Right forelimb (tissue), 1 donor: ENCODE measurements at regions not wholly inside any gene's neighbourhood (a gene's known extent, or its start where the extent isn't known, plus 50 kb on each side); places are given as distances from the start of the nearest gene placed in this dataset.
"Not testable (repeated sequence)": the region's sequence is repeated elsewhere in the genome, so short reads cannot be mapped to it uniquely, and the experiment has no call there.

Experiments
- DNase-seq: peaks from one replicate; pipeline ENCODE4 v3.0.0-alpha.2; 2018

GRCh38 chr4:160523231-160523630 lies 1420.4 kb downstream of the RAPGEF2 start:
- no peak for DNase-seq

GRCh38 chr4:160537681-160538080 lies 1434.8 kb downstream of the RAPGEF2 start:
- no peak for DNase-seq

GRCh38 chr4:160546201-160546600 lies 1443.3 kb downstream of the RAPGEF2 start:
- no peak for DNase-seq

GRCh38 chr4:160549951-160550519 lies 1447.2 kb downstream of the RAPGEF2 start:
- not testable (repeated sequence) for DNase-seq

- DNase-seq = no peak
Measured at GRCh38 chr4:160562661-160563060, 1459.8 kb downstream of the RAPGEF2 start.

- no peak for DNase-seq
Measured at GRCh38 chr4:160563552-160564282, 1460.8 kb downstream of the RAPGEF2 start.

GRCh38 chr4:160567634-160568033 lies 1464.8 kb downstream of the RAPGEF2 start:
- DNase-seq = no peak

GRCh38 chr4:160570271-160570670 lies 1467.4 kb downstream of the RAPGEF2 start:
- DNase-seq = no peak

GRCh38 chr4:160574272-160574671 lies 1471.4 kb downstream of the RAPGEF2 start:
- DNase-seq = not testable (repeated sequence)

- no peak for DNase-seq
Measured at GRCh38 chr4:160580581-160580980, 1477.7 kb downstream of the RAPGEF2 start.

GRCh38 chr4:160592258-160592657 lies 1489.4 kb downstream of the RAPGEF2 start:
- no peak for DNase-seq

GRCh38 chr4:160595646-160596045 lies 1492.8 kb downstream of the RAPGEF2 start:
- no peak for DNase-seq

- no peak for DNase-seq
Measured at GRCh38 chr4:160604541-160604940, 1501.7 kb downstream of the RAPGEF2 start.

- DNase-seq = no peak
Measured at GRCh38 chr4:160611181-160611580, 1508.3 kb downstream of the RAPGEF2 start.

GRCh38 chr4:160631044-160631443 lies 1528.2 kb downstream of the RAPGEF2 start:
- no peak for DNase-seq

- DNase-seq = no peak
Measured at GRCh38 chr4:160652790-160653189, 1511.0 kb downstream of the FSTL5 start.

- no peak for DNase-seq
Measured at GRCh38 chr4:160675550-160675949, 1488.2 kb downstream of the FSTL5 start.

- DNase-seq = no peak
Measured at GRCh38 chr4:160685729-160686128, 1478.1 kb downstream of the FSTL5 start.

- DNase-seq = no peak
Measured at GRCh38 chr4:160701671-160702070, 1462.1 kb downstream of the FSTL5 start.

GRCh38 chr4:160709026-160709425 lies 1454.8 kb downstream of the FSTL5 start:
- DNase-seq = no peak

- no peak for DNase-seq
Measured at GRCh38 chr4:160709546-160709945, 1454.3 kb downstream of the FSTL5 start.

- DNase-seq = no peak
Measured at GRCh38 chr4:160716551-160716950, 1447.2 kb downstream of the FSTL5 start.

- DNase-seq = no peak
Measured at GRCh38 chr4:160717848-160718247, 1446.0 kb downstream of the FSTL5 start.

- no peak for DNase-seq
Measured at GRCh38 chr4:160724063-160724462, 1439.7 kb downstream of the FSTL5 start.

GRCh38 chr4:160745126-160745525 lies 1418.7 kb downstream of the FSTL5 start:
- no peak for DNase-seq
